ENCODE measurements at regions not wholly inside any gene's neighbourhood (a gene's known extent, or its start where the extent isn't known, plus 50 kb on each side); places are given as distances from the start of the nearest gene placed in this dataset.

- TF ChIP-seq CTCF (IDR thresholded peaks at IDR 0.05) (no peak), POLR2A (IDR thresholded peaks at IDR 0.05) (no peak)
Observed at GRCh38 chr4:123163501-123163900, 233.1 kb upstream of the SPRY1 start.

Data from adrenal gland (tissue), 5 donors.